ENCODE measurements at regions not wholly inside any gene's neighbourhood (a gene's known extent, or its start where the extent isn't known, plus 50 kb on each side); places are given as distances from the start of the nearest gene placed in this dataset.

DNA sequence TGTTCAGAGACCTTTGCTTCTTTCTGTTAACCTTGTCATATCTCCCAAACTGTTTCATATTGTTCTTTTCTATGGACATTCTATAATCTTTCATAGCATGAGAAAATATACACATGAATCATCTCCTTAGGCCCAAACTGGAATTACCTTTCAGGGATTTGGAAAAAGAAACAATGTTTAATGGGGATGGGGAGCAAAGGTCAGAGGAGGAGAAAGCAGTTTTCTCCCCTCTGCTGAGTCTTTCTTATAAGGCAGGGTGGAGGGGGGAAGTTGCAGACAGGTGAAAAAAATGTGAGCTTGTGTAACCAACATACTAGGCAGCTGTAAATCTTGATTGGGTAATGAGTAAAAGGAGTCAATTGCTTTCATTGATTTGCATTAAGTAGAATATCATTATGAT lies 164.1 kb downstream of the BRINP2 start:
- H3K4me3 ChIP-seq (ENCODE audit: low read depth, low read length) = no peak overlapping the region
- no peak overlapping the region for H3K27ac ChIP-seq (ENCODE audit: low read depth, low read length)
- no peak overlapping the region for H3K9ac ChIP-seq (ENCODE audit: low read length)
- H3K36me3 ChIP-seq (ENCODE audit: control insufficient read depth, insufficient read depth, low read length) = no peaks in the 10 kb centered on the region
- no peaks in the 10 kb centered on the region for H3K27me3 ChIP-seq (ENCODE audit: control insufficient read depth, insufficient read depth, low read length)
- no peaks in the 10 kb centered on the region for H3K4me1 ChIP-seq (ENCODE audit: control insufficient read depth, insufficient read depth, low read length)
- H3K9me3 ChIP-seq (ENCODE audit: control insufficient read depth, insufficient read depth, low read depth, low read length) = no peaks in the 10 kb centered on the region

DNA sequence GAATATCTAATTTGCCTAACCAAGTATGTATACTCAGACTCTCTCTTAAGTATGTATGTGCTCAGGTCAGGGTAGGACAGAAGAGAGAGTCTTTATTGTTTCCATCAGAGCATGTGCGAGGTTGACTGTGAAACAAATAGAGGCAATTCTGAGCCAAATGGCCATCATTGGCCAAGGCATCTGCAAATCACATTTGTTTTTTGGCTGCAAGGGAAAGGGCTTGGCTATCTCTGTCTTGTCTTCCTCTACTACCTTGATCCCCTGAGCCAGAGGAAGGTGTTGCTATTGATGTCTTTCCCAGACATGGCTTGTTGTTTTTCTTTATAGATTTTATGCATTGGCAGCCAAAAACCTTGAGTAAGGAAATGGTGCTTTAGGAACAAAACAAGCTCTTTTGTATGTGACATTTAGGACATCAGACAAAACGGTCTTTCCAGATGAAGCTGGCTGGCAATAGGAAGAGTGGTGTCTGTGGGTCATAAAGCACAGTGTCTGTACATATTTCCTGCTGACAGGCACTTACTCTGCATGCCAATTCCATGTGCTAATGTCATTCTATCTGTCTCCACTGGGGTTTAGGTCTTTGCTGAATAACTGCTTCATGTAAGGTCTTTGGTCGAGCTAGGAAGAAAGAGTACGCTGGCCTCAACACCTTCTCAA lies 163.3 kb downstream of the BRINP2 start:
- H3K27ac ChIP-seq (ENCODE audit: low read depth, low read length) = no peak overlapping the region
- H3K9me3 ChIP-seq (ENCODE audit: control insufficient read depth, insufficient read depth, low read depth, low read length) = no peaks in the 10 kb centered on the region
- no peaks in the 10 kb centered on the region for H3K36me3 ChIP-seq (ENCODE audit: control insufficient read depth, insufficient read depth, low read length)
- no peaks in the 10 kb centered on the region for H3K4me1 ChIP-seq (ENCODE audit: control insufficient read depth, insufficient read depth, low read length)
- H3K4me3 ChIP-seq (ENCODE audit: low read depth, low read length) = no peak overlapping the region
- H3K27me3 ChIP-seq (ENCODE audit: control insufficient read depth, insufficient read depth, low read length) = no peaks in the 10 kb centered on the region
- H3K9ac ChIP-seq (ENCODE audit: low read length) = no peak overlapping the region

Measured in HUES6 (cell line).